GM13976 (cell line): ENCODE measurements at regions not wholly inside any gene's neighbourhood (a gene's known extent, or its start where the extent isn't known, plus 50 kb on each side); places are given as distances from the start of the nearest gene placed in this dataset.

ENCODE experiments used
- DNase-seq: peaks from one replicate; pipeline ENCODE4 v3.0.0; 2012; ENCODE audit warnings: low spot score
- in situ Hi-C: fragments of 300-500 bp; cut with MboI; formaldehyde crosslinking; loops from one replicate; pipeline ENCODE4 v1.12.0; 2022; ENCODE audit warnings: low sequenced_read_pairs, mixed read lengths, inconsistent platforms; ENCODE audit not compliant: unreplicated experiment
- TF ChIP-seq, protein P1 (sequence below): IDR thresholded peaks from 2 replicates; pipeline ENCODE4 v1.5.1; 2012; ENCODE audit warnings: borderline replicate concordance, mild to moderate bottlenecking; ENCODE audit not compliant: insufficient read depth; ENCODE audit errors: extremely low read depth, missing control alignments, control extremely low read depth

DNA sequence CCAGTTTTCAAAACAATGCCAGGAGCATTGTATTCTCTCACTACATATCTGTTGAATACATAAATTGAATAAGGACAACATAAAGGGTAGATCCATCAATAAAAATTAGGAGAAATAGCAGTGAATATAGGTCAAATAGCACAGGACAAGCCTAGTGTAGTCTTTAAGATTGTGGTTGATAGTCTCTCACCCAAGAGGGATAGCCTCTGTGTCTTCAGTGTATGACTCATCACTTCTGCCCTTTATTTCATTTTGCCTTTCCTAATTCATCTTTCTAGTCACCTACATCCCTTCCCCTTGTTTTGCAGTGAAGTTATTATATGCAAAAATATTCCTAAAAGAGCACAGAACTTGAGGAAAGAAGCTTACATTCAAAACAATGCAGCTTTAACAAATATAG lies 335.0 kb upstream of the TUSC1 start:
- DNase-seq = no peak
- in situ Hi-C loops = no loop called here
- TF ChIP-seq, protein P1, sequence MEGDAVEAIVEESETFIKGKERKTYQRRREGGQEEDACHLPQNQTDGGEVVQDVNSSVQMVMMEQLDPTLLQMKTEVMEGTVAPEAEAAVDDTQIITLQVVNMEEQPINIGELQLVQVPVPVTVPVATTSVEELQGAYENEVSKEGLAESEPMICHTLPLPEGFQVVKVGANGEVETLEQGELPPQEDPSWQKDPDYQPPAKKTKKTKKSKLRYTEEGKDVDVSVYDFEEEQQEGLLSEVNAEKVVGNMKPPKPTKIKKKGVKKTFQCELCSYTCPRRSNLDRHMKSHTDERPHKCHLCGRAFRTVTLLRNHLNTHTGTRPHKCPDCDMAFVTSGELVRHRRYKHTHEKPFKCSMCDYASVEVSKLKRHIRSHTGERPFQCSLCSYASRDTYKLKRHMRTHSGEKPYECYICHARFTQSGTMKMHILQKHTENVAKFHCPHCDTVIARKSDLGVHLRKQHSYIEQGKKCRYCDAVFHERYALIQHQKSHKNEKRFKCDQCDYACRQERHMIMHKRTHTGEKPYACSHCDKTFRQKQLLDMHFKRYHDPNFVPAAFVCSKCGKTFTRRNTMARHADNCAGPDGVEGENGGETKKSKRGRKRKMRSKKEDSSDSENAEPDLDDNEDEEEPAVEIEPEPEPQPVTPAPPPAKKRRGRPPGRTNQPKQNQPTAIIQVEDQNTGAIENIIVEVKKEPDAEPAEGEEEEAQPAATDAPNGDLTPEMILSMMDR = no peak

DNA sequence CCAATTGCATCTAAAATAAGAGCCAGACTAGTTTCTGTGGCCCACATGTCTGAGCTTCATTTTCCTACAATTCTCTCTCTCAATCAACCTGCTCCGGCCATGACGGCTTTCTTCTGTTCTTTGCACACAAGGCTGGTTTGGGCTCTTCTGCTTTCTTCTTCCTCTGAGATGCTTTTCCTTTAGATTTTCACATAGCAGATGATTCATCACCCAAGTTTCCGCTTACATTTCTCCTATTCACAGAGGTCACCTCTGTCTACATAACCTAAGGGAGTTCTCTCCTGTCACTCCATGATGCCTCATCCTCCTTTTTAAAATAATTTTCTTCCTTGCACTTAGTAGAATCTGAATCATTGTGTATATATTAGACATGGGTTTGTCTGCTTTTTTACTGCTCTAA lies 334.6 kb upstream of the TUSC1 start:
- no peak for DNase-seq
- TF ChIP-seq, protein P1 = no peak
- in situ Hi-C loops = no loop called here

DNA sequence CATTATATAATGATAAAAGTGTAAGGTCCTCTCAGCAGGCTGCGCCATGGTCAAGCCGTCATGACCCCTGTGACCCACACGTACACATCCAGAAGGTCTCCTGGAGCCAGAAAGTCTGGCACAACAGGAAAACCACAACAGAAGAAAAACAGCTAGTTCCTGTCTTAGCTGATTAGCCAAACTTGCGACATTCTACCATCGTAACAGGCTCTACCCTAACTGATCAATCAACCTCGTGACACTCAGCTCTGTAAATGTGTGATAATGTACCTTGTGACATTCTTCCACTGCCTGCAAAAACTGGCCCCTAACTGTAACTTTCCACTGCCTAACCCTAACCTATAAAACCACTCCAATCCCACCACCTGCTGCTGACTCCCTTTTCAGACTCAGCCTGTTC lies 316.4 kb upstream of the TUSC1 start:
- no peak for DNase-seq
- TF ChIP-seq, protein P1 = no peak
- in situ Hi-C loops = no loop called here

DNA sequence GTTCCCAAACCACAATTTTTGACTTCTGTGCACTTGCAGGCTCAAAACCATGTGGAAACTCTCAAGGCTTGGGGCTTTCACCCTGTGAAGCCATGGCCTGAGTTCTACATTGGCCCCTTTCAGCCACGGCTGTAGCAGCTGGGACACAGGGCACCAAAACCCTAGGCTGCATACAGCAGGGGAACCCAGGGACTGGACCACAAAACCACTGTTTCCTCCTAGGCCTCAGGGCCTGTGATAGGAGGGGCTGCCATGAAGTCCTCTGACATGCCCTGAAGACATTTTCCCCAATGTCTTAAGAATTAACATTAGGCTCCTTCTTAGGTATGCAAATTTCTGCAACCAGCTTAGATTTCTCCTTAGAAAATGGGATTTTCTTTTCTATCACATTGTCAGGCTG lies 312.1 kb upstream of the TUSC1 start:
- TF ChIP-seq, protein P1 = no peak
- no peak for DNase-seq
- in situ Hi-C loops = no loop called here

DNA sequence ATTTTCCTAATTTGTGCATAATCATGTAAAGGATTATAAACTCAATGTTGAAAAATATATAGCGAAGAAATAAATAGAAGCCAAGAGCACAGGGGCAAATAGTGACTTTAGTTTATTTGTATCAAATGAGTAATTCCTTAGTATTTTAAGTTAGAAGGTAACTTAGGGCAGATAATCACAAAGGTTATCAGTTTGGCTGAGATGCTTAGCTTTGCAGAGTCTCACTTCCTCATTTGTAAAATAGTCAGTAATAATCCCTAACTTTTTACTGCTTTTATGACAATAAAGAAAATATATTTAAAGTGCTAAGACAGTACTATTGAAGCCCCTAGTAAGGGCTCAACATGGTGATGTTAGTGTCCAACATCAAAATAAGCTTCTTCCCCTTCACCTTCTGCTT lies 297.4 kb upstream of the TUSC1 start:
- TF ChIP-seq, protein P1 = no peak
- in situ Hi-C loops = no loop called here
- DNase-seq = no peak

DNA sequence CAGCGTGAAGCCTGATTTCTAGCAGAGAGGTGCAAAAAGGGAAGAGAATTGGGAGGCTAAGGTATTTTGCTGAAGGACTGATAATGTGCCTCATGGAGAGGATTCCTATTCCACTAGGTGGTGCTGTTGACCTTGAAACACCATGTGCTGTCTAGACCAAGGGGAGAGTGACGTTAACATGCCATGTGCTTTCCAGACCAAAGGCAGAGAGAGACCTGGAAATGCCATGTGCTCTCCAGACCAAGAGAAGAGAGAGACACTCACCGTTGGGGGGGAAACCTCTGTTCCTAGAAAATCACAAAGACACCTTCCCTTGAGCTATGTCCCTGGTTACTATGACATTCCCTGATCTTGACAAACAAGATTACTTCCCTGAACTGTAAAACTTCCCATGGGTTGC lies 286.0 kb upstream of the TUSC1 start:
- peak; percentile 16 for DNase-seq
- in situ Hi-C loops = loop anchor here (25.0 kb wide), 1 partner anchor 323 kb away; no protein-coding TSS in a partner anchor
- TF ChIP-seq, protein P1 = peak; percentile 43

DNA sequence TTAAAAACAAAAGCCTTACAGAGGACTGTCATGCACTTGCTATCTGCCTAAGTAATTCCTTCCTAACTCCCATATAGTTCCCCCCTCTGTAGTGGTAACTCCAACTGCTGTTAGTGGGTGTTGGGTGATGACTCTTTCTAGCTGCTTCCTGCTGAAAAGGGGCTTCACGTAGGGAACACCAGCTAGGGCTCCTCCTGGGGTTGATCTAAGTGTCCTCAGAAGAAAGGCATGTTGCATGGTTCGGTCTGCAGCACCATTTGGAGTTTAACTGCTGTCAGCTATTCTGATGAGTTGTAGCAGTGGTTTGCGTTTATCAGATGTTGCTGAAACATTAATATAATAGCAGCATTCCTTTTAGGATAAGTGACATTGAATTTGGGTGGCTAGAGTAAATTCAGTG lies 281.9 kb upstream of the TUSC1 start:
- in situ Hi-C loops = loop anchor here (25.0 kb wide), 1 partner anchor 327 kb away; no protein-coding TSS in a partner anchor
- TF ChIP-seq, protein P1 = no peak
- DNase-seq = no peak
